ENCODE measurements at regions not wholly inside any gene's neighbourhood (a gene's known extent, or its start where the extent isn't known, plus 50 kb on each side); places are given as distances from the start of the nearest gene placed in this dataset.
A peak's percentile ranks its signal among the peaks of the same experiment; 100 is the strongest.
"Not testable (repeated sequence)": the region's sequence is repeated elsewhere in the genome, so short reads cannot be mapped to it uniquely, and the experiment has no call there.

- no peak for DNase-seq (ENCODE audit: low spot score)
- ChIA-PET POLR2A (ENCODE audit: low non-redundant PET) (no interaction called here), CTCF (no interaction called here)
- H3K27ac ChIP-seq, result no peak overlapping the region
- TF ChIP-seq, protein P1, sequence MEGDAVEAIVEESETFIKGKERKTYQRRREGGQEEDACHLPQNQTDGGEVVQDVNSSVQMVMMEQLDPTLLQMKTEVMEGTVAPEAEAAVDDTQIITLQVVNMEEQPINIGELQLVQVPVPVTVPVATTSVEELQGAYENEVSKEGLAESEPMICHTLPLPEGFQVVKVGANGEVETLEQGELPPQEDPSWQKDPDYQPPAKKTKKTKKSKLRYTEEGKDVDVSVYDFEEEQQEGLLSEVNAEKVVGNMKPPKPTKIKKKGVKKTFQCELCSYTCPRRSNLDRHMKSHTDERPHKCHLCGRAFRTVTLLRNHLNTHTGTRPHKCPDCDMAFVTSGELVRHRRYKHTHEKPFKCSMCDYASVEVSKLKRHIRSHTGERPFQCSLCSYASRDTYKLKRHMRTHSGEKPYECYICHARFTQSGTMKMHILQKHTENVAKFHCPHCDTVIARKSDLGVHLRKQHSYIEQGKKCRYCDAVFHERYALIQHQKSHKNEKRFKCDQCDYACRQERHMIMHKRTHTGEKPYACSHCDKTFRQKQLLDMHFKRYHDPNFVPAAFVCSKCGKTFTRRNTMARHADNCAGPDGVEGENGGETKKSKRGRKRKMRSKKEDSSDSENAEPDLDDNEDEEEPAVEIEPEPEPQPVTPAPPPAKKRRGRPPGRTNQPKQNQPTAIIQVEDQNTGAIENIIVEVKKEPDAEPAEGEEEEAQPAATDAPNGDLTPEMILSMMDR (conservative IDR thresholded peaks at IDR 0.05; ENCODE audit: low read depth), result no peak
These were observed 141.3 kb upstream of the EXOC2 start for GRCh38 chr6:834190-834589.

DNA sequence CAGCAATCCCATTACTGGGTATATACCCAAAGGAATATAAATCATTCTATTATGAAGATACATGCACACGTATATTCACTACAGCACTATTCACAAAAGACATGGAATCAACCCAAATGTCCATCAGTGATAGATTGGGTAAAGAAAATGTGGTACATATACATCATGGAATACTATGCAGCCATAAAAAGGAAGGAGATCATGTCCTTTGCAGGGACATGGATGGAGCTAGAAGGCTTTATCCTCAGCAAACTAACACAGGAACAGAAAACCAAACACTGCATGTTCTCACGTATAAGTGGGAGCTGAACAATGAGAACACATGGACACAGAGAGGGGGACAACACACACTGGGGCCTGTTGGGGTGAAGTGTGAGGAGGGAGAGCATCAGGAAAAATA, 139.9 kb upstream of the EXOC2 start:
- CTCF ChIA-PET; H3K27ac ChIP-seq; POLR2A ChIA-PET (ENCODE audit: low non-redundant PET); DNase-seq (ENCODE audit: low spot score): not testable (repeated sequence)

DNA sequence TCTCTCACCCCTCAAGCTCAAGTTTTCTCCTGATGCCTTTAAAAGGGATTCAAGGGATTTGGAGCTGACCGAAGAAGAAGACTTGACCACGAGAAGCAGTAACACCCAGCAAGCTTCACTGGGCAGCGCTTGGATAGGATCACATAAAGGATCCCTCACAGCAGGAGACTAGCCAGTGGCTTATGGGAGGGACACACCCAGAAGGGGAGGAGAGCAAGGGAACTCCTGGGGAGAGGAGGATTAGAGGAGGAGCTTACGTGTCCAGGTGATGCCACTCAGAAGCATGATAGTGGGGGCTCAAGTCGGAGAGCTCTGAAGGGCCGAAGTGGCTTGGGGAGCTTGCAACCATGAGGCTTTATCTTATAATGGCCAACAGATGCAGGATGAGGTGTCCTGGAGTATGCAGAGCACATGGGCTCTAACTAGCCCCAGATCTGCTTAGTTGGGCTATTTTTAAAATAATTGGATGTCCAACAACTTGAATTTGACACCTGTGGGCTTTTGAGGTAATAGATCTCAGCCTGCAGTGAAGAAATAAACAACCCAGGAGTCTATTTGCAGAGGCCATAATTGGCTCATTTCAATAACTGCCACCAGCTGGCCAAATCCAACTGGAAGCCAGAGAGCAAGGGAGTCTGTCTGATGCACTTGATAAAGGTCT, 137.9 kb upstream of the EXOC2 start:
- TF ChIP-seq, protein P1 (conservative IDR thresholded peaks at IDR 0.05; ENCODE audit: low read depth), result no peak
- POLR2A ChIA-PET (ENCODE audit: low non-redundant PET), result no interaction called here
- CTCF ChIA-PET, result no interaction called here
- no peak overlapping the region for H3K27ac ChIP-seq
- DNase-seq (ENCODE audit: low spot score), result no peak

DNA sequence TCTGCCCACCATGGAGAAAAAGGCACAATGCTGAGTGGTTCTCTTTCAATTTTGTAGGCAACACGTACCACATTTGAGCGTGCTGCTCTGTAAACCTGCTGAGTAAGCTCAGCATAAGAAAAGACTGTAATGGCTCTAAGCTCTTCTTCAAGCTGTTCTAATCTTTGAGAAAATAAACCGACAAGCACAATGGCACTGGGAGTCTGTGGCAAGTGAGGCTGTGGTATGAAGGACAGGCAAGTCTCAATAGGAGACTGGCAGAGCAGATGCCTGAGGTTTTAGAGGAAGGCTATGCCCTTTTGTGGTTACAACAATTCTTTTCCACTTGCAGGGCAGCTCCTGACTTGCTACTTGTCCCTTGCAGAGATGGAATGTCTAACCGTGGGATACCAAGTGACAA, 136.7 kb upstream of the EXOC2 start:
- no peak for DNase-seq (ENCODE audit: low spot score)
- TF ChIP-seq, protein P1 (conservative IDR thresholded peaks at IDR 0.05; ENCODE audit: low read depth), result no peak
- no peak overlapping the region for H3K27ac ChIP-seq
- ChIA-PET CTCF (interaction anchor here (1.0 kb wide), 1 partner anchor 69 kb away, joined by 3 read pairs; no protein-coding TSS in a partner anchor), POLR2A (ENCODE audit: low non-redundant PET) (no interaction called here)

GRCh38 chr6:827431-827830, 134.5 kb upstream of the EXOC2 start:
- no peak for DNase-seq (ENCODE audit: low spot score)
- TF ChIP-seq, protein P1 (conservative IDR thresholded peaks at IDR 0.05; ENCODE audit: low read depth), result no peak
- no peak overlapping the region for H3K27ac ChIP-seq
- ChIA-PET CTCF (no interaction called here), POLR2A (ENCODE audit: low non-redundant PET) (no interaction called here)

DNA sequence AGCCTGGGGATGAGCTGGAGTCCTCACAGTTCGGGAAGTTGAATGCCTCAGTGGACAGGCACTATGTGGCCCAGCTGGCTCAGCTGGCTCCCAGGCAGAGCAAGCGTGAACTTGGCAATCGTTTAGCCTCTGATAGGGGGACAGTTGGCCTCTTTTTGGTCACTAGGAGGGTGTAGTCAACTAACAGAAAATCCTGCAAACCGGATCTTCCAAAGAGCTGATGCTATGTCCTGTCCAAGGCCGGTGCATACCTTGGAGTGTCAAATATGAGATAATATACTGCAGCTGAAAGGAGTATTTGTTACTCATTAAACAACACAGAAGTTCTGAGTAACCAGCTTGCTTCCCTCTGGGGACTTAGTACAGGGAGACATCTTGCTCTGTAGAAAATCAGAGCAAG, 126.2 kb upstream of the EXOC2 start:
- ChIA-PET CTCF (interaction anchor here (0.6 kb wide), 1 partner anchor 578 kb away, joined by 5 read pairs; no protein-coding TSS in a partner anchor), POLR2A (ENCODE audit: low non-redundant PET) (no interaction called here)
- H3K27ac ChIP-seq, result no peak overlapping the region
- no peak for DNase-seq (ENCODE audit: low spot score)
- TF ChIP-seq, protein P1 (conservative IDR thresholded peaks at IDR 0.05; ENCODE audit: low read depth), result no peak

DNA sequence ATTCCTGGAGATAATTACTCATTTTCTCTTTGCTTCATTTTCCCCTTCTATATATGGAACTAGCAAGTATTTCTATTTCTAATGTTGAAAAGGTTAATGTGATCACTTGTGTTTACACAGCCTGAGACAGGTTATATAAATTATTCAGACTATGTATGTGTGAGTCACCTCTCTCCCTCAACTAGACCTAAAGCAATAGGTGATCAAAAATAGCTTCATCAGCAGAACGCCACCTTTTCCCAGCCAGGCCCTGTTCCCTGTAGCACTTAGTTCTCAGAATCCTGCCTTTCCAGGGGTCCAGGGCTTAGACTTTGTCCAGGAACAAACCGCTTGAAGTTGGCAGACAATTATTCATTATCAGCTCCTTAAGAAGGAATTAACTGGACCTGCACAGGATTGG, 125.3 kb upstream of the EXOC2 start:
- TF ChIP-seq, protein P1 (conservative IDR thresholded peaks at IDR 0.05; ENCODE audit: low read depth), result no peak
- ChIA-PET CTCF (no interaction called here), POLR2A (ENCODE audit: low non-redundant PET) (no interaction called here)
- peak; percentile 55 for DNase-seq (ENCODE audit: low spot score)
- no peak overlapping the region for H3K27ac ChIP-seq

Data from RWPE1 (cell line).